Fibroblast of pulmonary artery (primary cell): ENCODE measurements at regions not wholly inside any gene's neighbourhood (a gene's known extent, or its start where the extent isn't known, plus 50 kb on each side); places are given as distances from the start of the nearest gene placed in this dataset.
"Not testable (repeated sequence)": the region's sequence is repeated elsewhere in the genome, so short reads cannot be mapped to it uniquely, and the experiment has no call there.

Experiments
- DNase-seq: peaks from one replicate; pipeline ENCODE4 v3.0.0-alpha.2; 2010; ENCODE audit warnings: low read depth
- H3K4me3 ChIP-seq: replicated peaks from 2 replicates; pipeline ENCODE4 v1.5.1; 2011; ENCODE audit warnings: low read depth, mild to moderate bottlenecking, control low read depth, low read length, moderate library complexity
- TF ChIP-seq, protein P1 (sequence below): IDR thresholded peaks from 2 replicates; pipeline ENCODE4 v1.5.1; 2011; ENCODE audit warnings: mild to moderate bottlenecking, control low read depth, low read length, inconsistent platforms; ENCODE audit errors: missing control alignments

DNA sequence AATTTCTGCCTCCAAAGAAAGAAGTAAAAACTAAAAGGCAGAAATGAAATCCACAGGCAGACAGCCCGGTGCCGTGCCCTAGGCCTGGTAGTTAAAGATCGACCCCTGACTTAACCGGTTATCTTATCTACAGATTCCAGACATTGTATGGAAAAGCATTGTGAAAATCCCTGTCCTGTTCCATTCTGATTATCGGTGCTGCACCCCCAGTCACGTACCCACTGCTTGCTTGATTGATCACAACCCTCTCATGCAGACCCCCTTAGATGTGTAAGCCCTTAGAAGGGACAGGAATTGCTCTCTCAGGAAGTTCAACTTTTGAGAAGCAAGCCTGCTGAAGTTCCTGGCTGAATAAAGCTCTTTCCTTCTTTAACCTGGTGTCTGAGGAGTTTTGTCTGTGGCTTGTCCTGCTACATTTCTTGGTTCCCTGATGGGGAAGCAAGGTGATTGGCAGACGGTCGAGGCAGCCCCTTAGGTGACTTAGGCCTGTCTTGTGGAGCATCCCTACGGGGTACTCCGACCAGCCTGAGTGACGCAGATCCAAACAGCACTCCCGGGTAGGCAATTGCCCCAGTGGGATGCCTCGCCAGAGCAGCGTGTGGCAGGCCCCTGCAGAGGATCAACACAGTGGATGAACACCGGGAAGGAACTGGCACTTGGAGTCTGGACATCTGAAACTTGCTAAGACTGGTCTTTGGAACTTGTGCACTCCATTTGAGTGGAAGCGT lies 111.2 kb upstream of the PPM1J start:
- TF ChIP-seq, protein P1, sequence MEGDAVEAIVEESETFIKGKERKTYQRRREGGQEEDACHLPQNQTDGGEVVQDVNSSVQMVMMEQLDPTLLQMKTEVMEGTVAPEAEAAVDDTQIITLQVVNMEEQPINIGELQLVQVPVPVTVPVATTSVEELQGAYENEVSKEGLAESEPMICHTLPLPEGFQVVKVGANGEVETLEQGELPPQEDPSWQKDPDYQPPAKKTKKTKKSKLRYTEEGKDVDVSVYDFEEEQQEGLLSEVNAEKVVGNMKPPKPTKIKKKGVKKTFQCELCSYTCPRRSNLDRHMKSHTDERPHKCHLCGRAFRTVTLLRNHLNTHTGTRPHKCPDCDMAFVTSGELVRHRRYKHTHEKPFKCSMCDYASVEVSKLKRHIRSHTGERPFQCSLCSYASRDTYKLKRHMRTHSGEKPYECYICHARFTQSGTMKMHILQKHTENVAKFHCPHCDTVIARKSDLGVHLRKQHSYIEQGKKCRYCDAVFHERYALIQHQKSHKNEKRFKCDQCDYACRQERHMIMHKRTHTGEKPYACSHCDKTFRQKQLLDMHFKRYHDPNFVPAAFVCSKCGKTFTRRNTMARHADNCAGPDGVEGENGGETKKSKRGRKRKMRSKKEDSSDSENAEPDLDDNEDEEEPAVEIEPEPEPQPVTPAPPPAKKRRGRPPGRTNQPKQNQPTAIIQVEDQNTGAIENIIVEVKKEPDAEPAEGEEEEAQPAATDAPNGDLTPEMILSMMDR: no peak
- DNase-seq: no peak
- H3K4me3 ChIP-seq: no peak overlapping the region

DNA sequence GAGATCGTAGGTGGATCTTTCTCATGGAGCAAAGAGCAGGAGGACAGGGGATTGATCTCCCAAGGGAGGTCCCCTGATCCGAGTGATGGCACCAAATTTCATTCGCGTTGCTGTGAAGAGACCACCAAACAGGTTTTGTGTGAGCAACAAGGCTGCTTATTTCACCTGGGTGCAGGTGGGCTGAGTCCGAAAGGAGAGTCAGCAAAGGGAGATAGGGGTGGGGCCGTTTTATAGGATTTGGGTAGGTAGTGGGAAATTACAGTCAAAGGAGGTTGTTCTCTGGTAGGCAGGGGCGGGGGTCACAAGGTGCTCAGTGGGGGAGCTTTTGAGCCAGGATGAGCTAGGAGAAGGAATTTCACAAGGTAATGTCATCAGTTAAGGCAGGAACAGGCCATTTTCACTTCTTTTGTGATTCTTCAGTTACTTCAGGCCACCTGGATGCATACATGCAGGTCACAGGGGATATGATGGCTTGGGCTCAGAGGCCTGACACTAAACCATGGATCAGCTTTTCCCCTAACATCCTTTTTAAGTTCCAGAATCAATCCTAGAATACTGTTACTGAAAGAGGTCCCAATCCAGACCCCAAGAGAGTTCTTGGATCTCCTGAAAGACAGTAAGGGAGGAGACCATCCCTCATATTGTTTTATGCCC lies 110.6 kb upstream of the PPM1J start:
- not testable (repeated sequence) for H3K4me3 ChIP-seq, DNase-seq

DNA sequence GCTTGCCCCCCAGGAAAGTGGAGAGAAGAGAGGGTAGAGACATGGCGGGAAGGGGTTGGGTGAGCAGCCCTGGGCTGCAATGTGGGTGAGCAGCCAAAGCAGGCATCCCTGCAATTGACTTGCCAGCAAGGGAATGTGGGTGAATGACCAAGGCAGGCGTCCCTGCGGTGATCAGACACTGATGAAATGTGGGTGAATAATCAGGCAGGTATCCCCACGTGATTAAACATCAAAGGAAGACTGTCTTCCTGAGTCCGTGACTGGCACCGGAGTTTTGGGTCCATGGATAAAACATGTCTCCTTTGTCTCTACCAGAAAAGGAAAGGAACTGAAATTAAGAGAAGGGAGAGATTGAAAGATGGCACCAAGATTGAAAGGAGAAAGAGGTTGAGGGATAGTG lies 109.9 kb upstream of the PPM1J start:
- DNase-seq, H3K4me3 ChIP-seq: not testable (repeated sequence)

GRCh38 chr1:112821307-112822063 lies 106.4 kb upstream of the PPM1J start:
- DNase-seq: peak; percentile 58

DNA sequence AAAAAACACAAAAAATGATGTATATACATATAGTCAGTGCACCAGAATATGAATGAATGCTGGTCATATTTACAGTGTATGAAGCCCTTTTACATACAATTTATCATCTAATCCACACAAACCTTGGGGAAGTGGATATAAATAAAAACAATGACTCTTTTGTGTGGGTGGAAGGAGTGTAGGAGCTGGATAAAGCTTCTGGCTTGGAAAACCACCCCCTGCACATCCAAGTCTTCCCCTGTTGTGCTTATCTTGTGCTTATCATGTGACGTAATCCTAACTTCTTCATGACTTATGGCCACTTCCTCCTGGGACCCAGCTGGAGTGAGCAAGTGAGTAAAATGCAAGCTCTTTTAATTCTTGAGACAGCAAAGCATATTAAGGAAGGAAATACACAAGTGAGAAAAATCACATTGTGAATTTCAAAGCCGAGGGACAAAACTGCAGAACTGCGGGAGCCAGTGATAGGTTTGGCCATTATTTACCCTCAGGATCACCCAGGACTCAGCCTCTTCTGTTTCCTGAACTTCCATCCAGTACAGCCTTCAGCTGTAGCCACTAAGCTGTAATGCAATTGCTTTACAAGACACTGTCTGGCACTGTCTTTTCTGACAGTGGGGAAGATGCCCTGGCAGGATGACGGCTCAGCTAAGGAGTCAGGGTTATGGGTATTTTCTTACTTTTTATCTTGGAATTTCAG lies 104.0 kb upstream of the PPM1J start:
- H3K4me3 ChIP-seq: no peak overlapping the region
- TF ChIP-seq, protein P1: no peak
- peak; percentile 90 for DNase-seq

More at GRCh38 chr1:112821307-112822063, 106.4 kb upstream of the PPM1J start:
- H3K4me3 ChIP-seq: not testable (repeated sequence)

DNA sequence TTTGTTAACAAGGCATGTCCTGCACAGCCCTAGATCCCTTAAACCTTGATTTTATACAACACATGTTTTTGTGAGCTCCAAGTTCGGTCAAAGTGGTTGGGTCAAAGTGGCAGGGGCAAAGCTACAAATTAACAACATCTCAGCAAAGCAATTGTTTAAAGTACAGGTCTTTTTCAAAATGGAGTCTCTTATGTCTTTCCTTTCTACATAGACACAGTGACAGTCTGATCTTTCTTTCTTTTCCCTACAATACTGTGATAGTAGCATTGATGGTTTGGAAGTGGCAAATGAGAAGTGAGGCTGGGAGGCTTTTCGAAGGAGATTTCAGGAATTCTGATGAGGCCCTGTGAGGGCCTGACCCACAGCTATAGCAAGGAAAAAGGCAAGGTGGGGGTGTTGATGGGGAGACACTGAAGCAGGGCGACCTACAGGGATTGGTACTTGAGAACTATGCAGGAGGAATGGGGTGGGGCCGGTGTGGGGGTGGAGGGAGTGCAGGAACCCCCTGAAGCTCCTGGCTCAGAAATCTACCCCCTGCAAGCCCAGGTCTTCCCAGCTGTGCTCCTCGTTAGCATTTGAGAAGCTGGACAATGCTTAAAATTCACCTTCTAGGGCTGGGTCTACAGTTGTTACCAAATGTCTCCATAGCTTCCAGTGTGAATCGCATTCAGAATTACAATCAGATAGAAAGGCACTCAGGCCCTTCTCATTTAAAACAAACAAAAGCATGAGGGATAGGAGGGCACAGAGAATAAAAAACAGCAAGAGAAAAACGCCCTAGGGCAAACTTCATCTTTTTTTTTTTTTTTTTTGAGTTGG lies 102.6 kb upstream of the PPM1J start:
- no peak overlapping the region for H3K4me3 ChIP-seq
- no peak for DNase-seq
- TF ChIP-seq, protein P1: no peak

DNA sequence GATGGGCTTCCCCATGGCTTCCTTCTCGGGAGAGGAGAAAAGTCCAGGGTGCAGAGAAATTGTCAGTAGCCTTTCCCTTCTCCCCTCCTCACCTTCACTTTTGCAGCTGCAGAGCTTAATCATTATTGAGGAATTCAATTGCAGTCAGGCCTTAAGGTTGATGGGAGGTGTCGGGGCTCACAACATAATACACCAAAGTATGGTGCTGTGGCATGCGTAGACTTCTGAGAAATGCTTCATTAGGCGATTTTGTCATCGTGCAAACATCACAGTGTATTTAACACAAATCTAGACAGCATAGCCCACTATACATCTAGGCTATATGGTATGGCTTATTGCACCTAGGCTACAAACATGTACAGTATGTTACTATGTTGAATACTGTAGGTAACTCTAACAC lies 100.2 kb upstream of the PPM1J start:
- H3K4me3 ChIP-seq: no peak overlapping the region
- TF ChIP-seq, protein P1: no peak
- no peak for DNase-seq

- DNase-seq, H3K4me3 ChIP-seq: not testable (repeated sequence)
Observed at GRCh38 chr1:112814645-112815044, 99.5 kb upstream of the PPM1J start.
